ENCODE measurements at regions not wholly inside any gene's neighbourhood (a gene's known extent, or its start where the extent isn't known, plus 50 kb on each side); places are given as distances from the start of the nearest gene placed in this dataset.

GRCh38 chr2:215571689-215572088 lies 135.8 kb upstream of the FN1 start:
- Mint-ChIP-seq H3K27ac (no peak overlapping the region), H3K9me3 (no peaks in the 10 kb centered on the region), H3K36me3 (no peaks in the 10 kb centered on the region), H3K4me3 (no peak overlapping the region), H3K4me1 (no peaks in the 10 kb centered on the region; the same call in 1 of the 2 replicates), H3K27me3 (ENCODE audit: low read depth) (no peaks in the 10 kb centered on the region)
- POLR2A ChIA-PET = no interaction called here
- no peak for TF ChIP-seq TEAD4 (CRISPR knock-in tag; IDR thresholded peaks at IDR 0.05)
- TF ChIP-seq IRF1 (CRISPR knock-in tag; IDR thresholded peaks at IDR 0.05) = no peak
- TF ChIP-seq USF2 (CRISPR knock-in tag; IDR thresholded peaks at IDR 0.05) = no peak
- no peak for TF ChIP-seq ZNF396 (CRISPR knock-in tag; IDR thresholded peaks at IDR 0.05; ENCODE audit: borderline replicate concordance)
- TF ChIP-seq TCF7 (CRISPR knock-in tag; IDR thresholded peaks at IDR 0.05; ENCODE audit: low read depth) = no peak
- TF ChIP-seq SP1 (CRISPR knock-in tag; conservative IDR thresholded peaks at IDR 0.05) = no peak
- TF ChIP-seq PRDM15 (CRISPR knock-in tag; IDR thresholded peaks at IDR 0.05) = no peak
- no peak for TF ChIP-seq ZNF232 (CRISPR knock-in tag; IDR thresholded peaks at IDR 0.05)
- TF ChIP-seq ZNF512 (CRISPR knock-in tag; IDR thresholded peaks at IDR 0.05; ENCODE audit: borderline replicate concordance) = no peak
- TF ChIP-seq HMGXB4 (CRISPR knock-in tag; IDR thresholded peaks at IDR 0.05) = no peak
- no peak for TF ChIP-seq ATF3 (CRISPR knock-in tag; conservative IDR thresholded peaks at IDR 0.05)
- no peak for TF ChIP-seq ZNF281 (CRISPR knock-in tag; IDR thresholded peaks at IDR 0.05)
- no peak for TF ChIP-seq JAZF1 (CRISPR knock-in tag; IDR thresholded peaks at IDR 0.05)
- TF ChIP-seq PRRX2 (CRISPR knock-in tag; IDR thresholded peaks at IDR 0.05) = no peak
- TF ChIP-seq ZMAT4 (CRISPR knock-in tag; IDR thresholded peaks at IDR 0.05) = no peak
- TF ChIP-seq GABPB1 (CRISPR knock-in tag; IDR thresholded peaks at IDR 0.05) = no peak
- TF ChIP-seq CBFB (CRISPR knock-in tag; IDR thresholded peaks at IDR 0.05; ENCODE audit: low read depth) = no peak
- TF ChIP-seq FOXP1 (CRISPR knock-in tag; IDR thresholded peaks at IDR 0.05; ENCODE audit: borderline replicate concordance) = no peak
- DNase-seq (ENCODE audit: low spot score) (no peak), ATAC-seq (no peak)
- CTCF ChIA-PET = no interaction called here
